Heart left ventricle (tissue), 16 donors: ENCODE measurements at regions not wholly inside any gene's neighbourhood (a gene's known extent, or its start where the extent isn't known, plus 50 kb on each side); places are given as distances from the start of the nearest gene placed in this dataset.

Source experiments
- ATAC-seq, 4 donors: fragments of 200-7000 bp; cut with Tn5 transposase; one replicate each; pipeline ENCODE4 v1.9.1; 2020 to 2022; ENCODE audit warnings: moderate library complexity in 4 of 4, mild to moderate bottlenecking in 3 of 4, moderate number of reproducible peaks in 1 of 4
- DNase-seq, 5 donors: peaks; one replicate each; pipeline ENCODE4 v3.0.0-alpha.2; 2020
- H3K27ac ChIP-seq, 12 donors: fragments of 200-600 bp; sonication (generic) in 4 of 12; one replicate each; pipeline versions ENCODE4 v1.5.0 to v1.8.0; 2016 to 2022; ENCODE audit warnings: mild to moderate bottlenecking in 2 of 12
- H3K27me3 ChIP-seq, 9 donors: fragments of 200-600 bp; sonication (generic) in 2 of 9; one replicate each; pipeline versions ENCODE4 v1.5.1 to v1.8.0; 2016 to 2022; ENCODE audit warnings: mild to moderate bottlenecking in 3 of 9
- H3K36me3 ChIP-seq, 9 donors: fragments of 200-600 bp; sonication (generic) in 2 of 9; one replicate each; pipeline versions ENCODE4 v1.5.0 to v1.8.0; 2018 to 2022; ENCODE audit warnings: mild to moderate bottlenecking in 2 of 9
- H3K4me1 ChIP-seq, 12 donors: fragments of 200-600 bp; sonication (generic) in 4 of 12; one replicate each; pipeline versions ENCODE4 v1.5.0 to v1.8.0; 2016 to 2022; ENCODE audit warnings: mild to moderate bottlenecking in 3 of 12
- H3K4me3 ChIP-seq, 12 donors: fragments of 200-600 bp; sonication (generic) in 4 of 12; one replicate each; pipeline versions ENCODE4 v1.5.0 to v1.8.0; 2017 to 2022; ENCODE audit warnings: mild to moderate bottlenecking in 9 of 12, moderate library complexity in 4 of 12
- H3K9me3 ChIP-seq, 12 donors: fragments of 200-600 bp; sonication (generic) in 4 of 12; one replicate each; pipeline versions ENCODE4 v1.5.0 to v1.8.0; 2016 to 2022; ENCODE audit warnings: mild to moderate bottlenecking in 1 of 12
- CTCF ChIP-seq, 12 donors: fragments of 200-600 bp; sonication (generic) in 4 of 12; IDR thresholded peaks; one replicate each; pipeline versions ENCODE4 v1.5.0 to v1.8.0; 2018 to 2022; ENCODE audit warnings: antibody characterized with exemption in 12 of 12, mild to moderate bottlenecking in 5 of 12
- POLR2A ChIP-seq, 2 donors: fragments of 450-650 bp; IDR thresholded peaks; one replicate each; pipeline ENCODE4 v1.6.1; 2017; ENCODE audit warnings: antibody characterized with exemption in 2 of 2, mild to moderate bottlenecking in 2 of 2, moderate library complexity in 2 of 2
- WGBS, 4 donors: extraction: QIAGEN DNeasy Blood & Tissue Kit in 2 of 4; methylation state at CpG; one replicate each; pipeline versions ENCODE4 v1.1.5 to v1.1.7; 2013 to 2018; 5-methylcytosine and 5-hydroxymethylcytosine counted together
- intact Hi-C, 10 donors: fragments of 100-400 bp; cut with DNase I; formaldehyde crosslinking; loops; one replicate each; pipeline versions ENCODE4 v1.11.1 to v1.14.2; 2022
- donor health status: ischemic (EF 13 %, LVEDD 7.1; RV severe dilation, severe dysfunction).
- donor health status: healthy with polysubstance abuse.
- donor health status: DM: no; HTN: yes; CAD: no.
- donor health status: DM: no; HTN: no; CAD: no.
- donor health status: ischemic (EF 25% LVEDD 6.9; RV normal size, moderate dysfunction).
- donor health status: ischemic (EF 25% LVEDD 5.7; RV mildly dilated, moderate dysfunction).
- donor health status: healthy.
- donor health status: DM: yes; HTN: yes; CAD: no.
- donor health status: ischemic (EF 35%, LVEDD 5.7; RV mildly dilated, moderate dysfunction).
- donor health status: nonischemic (EF 11% LVEDD 7.7; RV severe dilation, severe dysfunction).
- donor health status: DM: yes; HTN: yes; CAD: no.
- donor health status: PGD.
- donor health status: ischemic (EF 29% LVEDD 5.4; RV normal size, mild dysfunction).
- donor health status: nonischemic (EF 23%, LVEDD 6.1; RV moderate dilation, normal function).

GRCh38 chr5:29122306-29122705 lies 2071.2 kb upstream of the CDH6 start:
- no peaks in the 10 kb centered on the region for H3K4me1 ChIP-seq
- no peaks in the 10 kb centered on the region for H3K27me3 ChIP-seq
- H3K27ac ChIP-seq, result no peak overlapping the region
- intact Hi-C loops, result no loop called here
- ATAC-seq, result no peak
- peaks cover 0 to 3% (median 0%) of the 10 kb centered on the region in 12 donors for H3K9me3 ChIP-seq
- no peaks in the 10 kb centered on the region for H3K36me3 ChIP-seq
- H3K4me3 ChIP-seq, result no peak overlapping the region
- TF ChIP-seq CTCF (IDR thresholded peaks at IDR 0.05), result no peak
- no peak for TF ChIP-seq POLR2A (IDR thresholded peaks at IDR 0.05)
- no peak for DNase-seq
- 80 to 86% (median 85%) methylated on average over 2 of the region's 2 CpGs for WGBS, 4 donors

- ATAC-seq, result no peak
Measured at GRCh38 chr5:29114331-29114768, 2076.0 kb upstream of the CDH9 start.

GRCh38 chr5:29113516-29113915 lies 2075.1 kb upstream of the CDH9 start:
- Histone ChIP-seq H3K9me3 (peaks cover 0 to 9% (median 0%) of the 10 kb centered on the region in 12 donors), H3K27me3 (no peaks in the 10 kb centered on the region), H3K4me3 (no peak overlapping the region), H3K4me1 (no peaks in the 10 kb centered on the region), H3K36me3 (no peaks in the 10 kb centered on the region), H3K27ac (no peak overlapping the region)
- WGBS, 4 donors, result 70 to 94% (median 83%) methylated on average over 2 of the region's 2 CpGs
- TF ChIP-seq CTCF (IDR thresholded peaks at IDR 0.05) (no peak), POLR2A (IDR thresholded peaks at IDR 0.05) (no peak)
- ATAC-seq (no peak), DNase-seq (no peak)
- intact Hi-C loops, result no loop called here

More at GRCh38 chr5:29114331-29114768, 2076.0 kb upstream of the CDH9 start:
- peaks cover 0 to 8% (median 0%) of the 10 kb centered on the region in 12 donors for H3K9me3 ChIP-seq
- no peak overlapping the region for H3K27ac ChIP-seq
- no peaks in the 10 kb centered on the region for H3K36me3 ChIP-seq
- TF ChIP-seq CTCF (IDR thresholded peaks at IDR 0.05), result no peak
- no peak for TF ChIP-seq POLR2A (IDR thresholded peaks at IDR 0.05)
- no peaks in the 10 kb centered on the region for H3K27me3 ChIP-seq
- intact Hi-C loops, result no loop called here
- no peak overlapping the region for H3K4me3 ChIP-seq
- no peak for DNase-seq
- no peaks in the 10 kb centered on the region for H3K4me1 ChIP-seq

DNA sequence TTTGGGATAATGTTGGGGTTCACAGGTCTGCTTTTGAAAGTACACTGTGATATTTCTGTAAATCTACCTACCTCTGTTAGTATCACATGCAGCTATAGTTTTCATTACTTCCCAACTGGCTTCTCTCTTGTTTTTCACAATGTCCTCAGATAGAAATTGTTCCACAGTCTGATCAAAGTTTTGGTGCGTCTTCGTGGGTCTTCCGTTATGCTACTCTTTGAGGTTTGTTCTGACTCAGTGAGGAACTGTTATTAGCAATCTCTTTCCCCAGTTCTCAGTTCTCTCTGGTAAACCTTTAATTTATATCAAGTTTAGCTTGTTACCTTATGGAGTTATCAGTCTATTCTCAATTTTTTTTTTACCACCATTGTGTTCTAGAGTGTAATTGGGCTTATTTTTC lies 2061.2 kb upstream of the CDH9 start:
- intact Hi-C loops, result no loop called here
- ATAC-seq (no peak), DNase-seq (no peak)
- Histone ChIP-seq H3K27ac (no peak overlapping the region), H3K27me3 (no peaks in the 10 kb centered on the region), H3K4me1 (no peaks in the 10 kb centered on the region), H3K4me3 (no peak overlapping the region), H3K36me3 (no peaks in the 10 kb centered on the region), H3K9me3 (peaks cover 0 to 11% (median 0%) of the 10 kb centered on the region in 12 donors)
- no peak for TF ChIP-seq POLR2A (IDR thresholded peaks at IDR 0.05)
- no peak for TF ChIP-seq CTCF (IDR thresholded peaks at IDR 0.05)
- WGBS, 4 donors, result 92 to 96% (median 94%) methylated on average over 3 of the region's 3 CpGs
